Anterior cingulate cortex (tissue), 58 donors: ENCODE measurements at regions not wholly inside any gene's neighbourhood (a gene's known extent, or its start where the extent isn't known, plus 50 kb on each side); places are given as distances from the start of the nearest gene placed in this dataset.
"Not testable (repeated sequence)": the region's sequence is repeated elsewhere in the genome, so short reads cannot be mapped to it uniquely, and the experiment has no call there.

Experiments used
- DNase-seq, 58 donors: peaks; one replicate each; lab custom pipeline; 2025; lab: John Stamatoyannopoulos, UW

- DNase-seq: peak in 1 of 58 donors; percentile 1
Observed at GRCh38 chr10:32217216-32217615, 129.7 kb downstream of the EPC1 start.

- DNase-seq: not testable (repeated sequence)
Observed at GRCh38 chr10:32213838-32214237, 133.1 kb downstream of the EPC1 start.

- no peak for DNase-seq
Observed at GRCh38 chr10:32211046-32211363, 136.0 kb downstream of the EPC1 start.

GRCh38 chr10:32210306-32211045 lies 136.5 kb downstream of the EPC1 start:
- DNase-seq: peak in 1 of 58 donors; percentile 1

GRCh38 chr10:32208005-32208404 lies 139.0 kb downstream of the EPC1 start:
- DNase-seq: not testable (repeated sequence)

- no peak for DNase-seq
Observed at GRCh38 chr10:32207544-32207943, 139.4 kb downstream of the EPC1 start.

- DNase-seq: no peak
Observed at GRCh38 chr10:32205670-32206069, 141.3 kb downstream of the EPC1 start.

GRCh38 chr10:32204606-32205005 lies 142.4 kb downstream of the EPC1 start:
- no peak for DNase-seq

GRCh38 chr10:32199714-32200394 lies 143.6 kb upstream of the KIF5B start:
- DNase-seq: no peak

- no peak for DNase-seq
Observed at GRCh38 chr10:32197423-32197822, 141.2 kb upstream of the KIF5B start.

GRCh38 chr10:32190890-32191491 lies 134.8 kb upstream of the KIF5B start:
- peak in 1 of 58 donors; percentile 28 for DNase-seq

GRCh38 chr10:32189400-32190084 lies 133.3 kb upstream of the KIF5B start:
- DNase-seq: no peak

- not testable (repeated sequence) for DNase-seq
Observed at GRCh38 chr10:32188601-32189000, 132.4 kb upstream of the KIF5B start.

GRCh38 chr10:32187686-32188085 lies 131.5 kb upstream of the KIF5B start:
- no peak for DNase-seq

- not testable (repeated sequence) for DNase-seq
Observed at GRCh38 chr10:32183652-32184051, 127.4 kb upstream of the KIF5B start.

- DNase-seq: no peak
Observed at GRCh38 chr10:32182476-32182875, 126.3 kb upstream of the KIF5B start.

GRCh38 chr10:32180390-32181280 lies 124.4 kb upstream of the KIF5B start:
- DNase-seq: no peak

- no peak for DNase-seq
Observed at GRCh38 chr10:32179836-32180235, 123.6 kb upstream of the KIF5B start.

GRCh38 chr10:32177594-32177993 lies 121.4 kb upstream of the KIF5B start:
- DNase-seq: not testable (repeated sequence)

GRCh38 chr10:32175629-32176028 lies 119.4 kb upstream of the KIF5B start:
- DNase-seq: no peak
